Activated naive CD8-positive, alpha-beta T cell treated with anti-CD3 and anti-CD28 coated beads, Interleukin-2, amount 50 U/mL, for 24 hours (primary cell): ENCODE measurements at regions not wholly inside any gene's neighbourhood (a gene's known extent, or its start where the extent isn't known, plus 50 kb on each side); places are given as distances from the start of the nearest gene placed in this dataset.

Experiments used
- ATAC-seq: fragments of 150-1000 bp; cut with Tn5 transposase; one replicate; pipeline ENCODE4 v1.10.0; 2021
- DNase-seq: peaks from one replicate; pipeline ENCODE4 v3.0.0; 2021
- H3K27ac Mint-ChIP-seq: one replicate; pipeline ENCODE4 v1.8.0; 2021; ENCODE audit warnings: mild to moderate bottlenecking, mixed read lengths
- H3K27me3 Mint-ChIP-seq: one replicate; pipeline ENCODE4 v1.8.0; 2021; ENCODE audit warnings: mixed read lengths
- H3K36me3 Mint-ChIP-seq: one replicate; pipeline ENCODE4 v1.8.0; 2021; ENCODE audit warnings: low read depth, mixed read lengths
- H3K4me1 Mint-ChIP-seq: one replicate; pipeline ENCODE4 v1.8.0; 2021; ENCODE audit warnings: mixed read lengths
- H3K4me3 Mint-ChIP-seq: one replicate; pipeline ENCODE4 v1.8.0; 2021; ENCODE audit warnings: mild to moderate bottlenecking, moderate library complexity, mixed read lengths
- H3K9me3 Mint-ChIP-seq: one replicate; pipeline ENCODE4 v1.8.0; 2021; ENCODE audit warnings: mixed read lengths

- ATAC-seq = no peak
- no peak overlapping the region for H3K4me3 Mint-ChIP-seq
- peaks cover 16% of the 10 kb centered on the region for H3K9me3 Mint-ChIP-seq
- no peak overlapping the region for H3K27ac Mint-ChIP-seq
- H3K36me3 Mint-ChIP-seq = peaks cover 1% of the 10 kb centered on the region
- no peaks in the 10 kb centered on the region for H3K4me1 Mint-ChIP-seq
- H3K27me3 Mint-ChIP-seq = peaks cover 10% of the 10 kb centered on the region
- DNase-seq = no peak
These were observed 79.9 kb upstream of the RNF32 start for GRCh38 chr7:156560696-156561095.

GRCh38 chr7:156560075-156560474, 80.5 kb upstream of the RNF32 start:
- no peak overlapping the region for H3K4me3 Mint-ChIP-seq
- H3K36me3 Mint-ChIP-seq = peaks cover 1% of the 10 kb centered on the region
- H3K4me1 Mint-ChIP-seq = no peaks in the 10 kb centered on the region
- no peak overlapping the region for H3K27ac Mint-ChIP-seq
- ATAC-seq (no peak), DNase-seq (no peak)
- peaks cover 15% of the 10 kb centered on the region for H3K9me3 Mint-ChIP-seq
- H3K27me3 Mint-ChIP-seq = peaks cover 10% of the 10 kb centered on the region

GRCh38 chr7:156559001-156559400, 81.6 kb upstream of the RNF32 start:
- Mint-ChIP-seq H3K4me3 (no peak overlapping the region), H3K9me3 (peaks cover 8% of the 10 kb centered on the region), H3K27me3 (peaks cover 10% of the 10 kb centered on the region), H3K4me1 (no peaks in the 10 kb centered on the region), H3K27ac (no peak overlapping the region), H3K36me3 (peaks cover 1% of the 10 kb centered on the region)
- ATAC-seq (no peak), DNase-seq (no peak)

- no peaks in the 10 kb centered on the region for H3K36me3 Mint-ChIP-seq
- H3K27ac Mint-ChIP-seq = no peak overlapping the region
- H3K9me3 Mint-ChIP-seq = no peaks in the 10 kb centered on the region
- DNase-seq (no peak), ATAC-seq (no peak)
- no peak overlapping the region for H3K4me3 Mint-ChIP-seq
- no peaks in the 10 kb centered on the region for H3K4me1 Mint-ChIP-seq
- H3K27me3 Mint-ChIP-seq = peaks cover 9% of the 10 kb centered on the region
These were observed 82.4 kb upstream of the RNF32 start for GRCh38 chr7:156558198-156558597.

- Mint-ChIP-seq H3K36me3 (no peaks in the 10 kb centered on the region), H3K27ac (no peak overlapping the region), H3K9me3 (no peaks in the 10 kb centered on the region), H3K4me3 (no peak overlapping the region), H3K27me3 (peaks cover 5% of the 10 kb centered on the region), H3K4me1 (no peaks in the 10 kb centered on the region)
- ATAC-seq (no peak), DNase-seq (no peak)
These were observed 84.5 kb upstream of the RNF32 start for GRCh38 chr7:156556083-156556482.

- Mint-ChIP-seq H3K27ac (no peak overlapping the region), H3K9me3 (peaks cover under 1% of the 10 kb centered on the region), H3K4me3 (no peak overlapping the region), H3K4me1 (no peaks in the 10 kb centered on the region), H3K36me3 (no peaks in the 10 kb centered on the region), H3K27me3 (peaks cover 4% of the 10 kb centered on the region)
- ATAC-seq = no peak
- no peak for DNase-seq
These were observed 86.1 kb upstream of the RNF32 start for GRCh38 chr7:156554488-156554887.

- peaks cover 5% of the 10 kb centered on the region for H3K36me3 Mint-ChIP-seq
- ATAC-seq = no peak
- DNase-seq = no peak
- H3K9me3 Mint-ChIP-seq = peaks cover 12% of the 10 kb centered on the region
- no peak overlapping the region for H3K27ac Mint-ChIP-seq
- no peaks in the 10 kb centered on the region for H3K4me1 Mint-ChIP-seq
- peaks cover 12% of the 10 kb centered on the region for H3K27me3 Mint-ChIP-seq
- H3K4me3 Mint-ChIP-seq = no peak overlapping the region
These were observed 90.9 kb upstream of the RNF32 start for GRCh38 chr7:156549636-156550035.

- Mint-ChIP-seq H3K4me3 (no peak overlapping the region), H3K27ac (no peak overlapping the region), H3K9me3 (peaks cover 12% of the 10 kb centered on the region), H3K27me3 (peaks cover 14% of the 10 kb centered on the region), H3K4me1 (no peaks in the 10 kb centered on the region), H3K36me3 (peaks cover 5% of the 10 kb centered on the region)
- no peak for DNase-seq
- ATAC-seq = no peak
These were observed 92.6 kb upstream of the RNF32 start for GRCh38 chr7:156547884-156548561.

GRCh38 chr7:156545979-156546378, 94.6 kb upstream of the RNF32 start:
- DNase-seq = no peak
- peaks cover 14% of the 10 kb centered on the region for H3K27me3 Mint-ChIP-seq
- no peak for ATAC-seq
- no peak overlapping the region for H3K4me3 Mint-ChIP-seq
- H3K27ac Mint-ChIP-seq = no peak overlapping the region
- no peaks in the 10 kb centered on the region for H3K4me1 Mint-ChIP-seq
- peaks cover 5% of the 10 kb centered on the region for H3K36me3 Mint-ChIP-seq
- H3K9me3 Mint-ChIP-seq = peaks cover 12% of the 10 kb centered on the region

- DNase-seq (no peak), ATAC-seq (no peak)
- H3K4me1 Mint-ChIP-seq = no peaks in the 10 kb centered on the region
- peaks cover 11% of the 10 kb centered on the region for H3K27me3 Mint-ChIP-seq
- no peak overlapping the region for H3K27ac Mint-ChIP-seq
- peaks cover 5% of the 10 kb centered on the region for H3K36me3 Mint-ChIP-seq
- H3K4me3 Mint-ChIP-seq = no peak overlapping the region
- H3K9me3 Mint-ChIP-seq = peaks cover 12% of the 10 kb centered on the region
These were observed 95.5 kb upstream of the RNF32 start for GRCh38 chr7:156544919-156545715.

GRCh38 chr7:156543699-156544598, 96.6 kb upstream of the RNF32 start:
- peaks cover 8% of the 10 kb centered on the region for H3K9me3 Mint-ChIP-seq
- H3K4me3 Mint-ChIP-seq = no peak overlapping the region
- DNase-seq = no peak
- no peak overlapping the region for H3K27ac Mint-ChIP-seq
- peaks cover 7% of the 10 kb centered on the region for H3K27me3 Mint-ChIP-seq
- ATAC-seq = no peak
- H3K36me3 Mint-ChIP-seq = peaks cover 5% of the 10 kb centered on the region
- H3K4me1 Mint-ChIP-seq = no peaks in the 10 kb centered on the region

GRCh38 chr7:156540619-156541165, 99.9 kb upstream of the RNF32 start:
- Mint-ChIP-seq H3K27ac (no peak overlapping the region), H3K4me1 (no peaks in the 10 kb centered on the region), H3K36me3 (no peaks in the 10 kb centered on the region), H3K27me3 (peaks cover 2% of the 10 kb centered on the region), H3K9me3 (no peaks in the 10 kb centered on the region), H3K4me3 (no peak overlapping the region)
- DNase-seq (no peak), ATAC-seq (no peak)

- Mint-ChIP-seq H3K27ac (no peak overlapping the region), H3K4me1 (no peaks in the 10 kb centered on the region), H3K36me3 (no peaks in the 10 kb centered on the region), H3K9me3 (no peaks in the 10 kb centered on the region), H3K27me3 (peaks cover 2% of the 10 kb centered on the region), H3K4me3 (no peak overlapping the region)
- ATAC-seq (no peak), DNase-seq (no peak)
These were observed 100.6 kb upstream of the RNF32 start for GRCh38 chr7:156539999-156540398.

GRCh38 chr7:156537006-156537405, 103.6 kb upstream of the RNF32 start:
- H3K27me3 Mint-ChIP-seq = no peaks in the 10 kb centered on the region
- H3K36me3 Mint-ChIP-seq = no peaks in the 10 kb centered on the region
- no peaks in the 10 kb centered on the region for H3K9me3 Mint-ChIP-seq
- ATAC-seq (no peak), DNase-seq (no peak)
- H3K4me3 Mint-ChIP-seq = no peak overlapping the region
- H3K27ac Mint-ChIP-seq = no peak overlapping the region
- no peaks in the 10 kb centered on the region for H3K4me1 Mint-ChIP-seq
